A549 (cell line): ENCODE measurements at regions not wholly inside any gene's neighbourhood (a gene's known extent, or its start where the extent isn't known, plus 50 kb on each side); places are given as distances from the start of the nearest gene placed in this dataset.
"Not testable (repeated sequence)": the region's sequence is repeated elsewhere in the genome, so short reads cannot be mapped to it uniquely, and the experiment has no call there.

Experiments used
- CTCF ChIP-seq: fragments of >200 bp; sonication (Bioruptor Twin); formaldehyde crosslinking; IDR thresholded peaks from 3 replicates; pipeline ENCODE4 v1.5.1; 2016
- HDAC2 ChIP-seq: fragments of 200-600 bp; sonication (generic); IDR thresholded peaks from 2 replicates; pipeline ENCODE4 v1.6.1; 2016
- NR3C1 ChIP-seq: fragments of >200 bp; sonication (Bioruptor Twin); formaldehyde crosslinking; IDR thresholded peaks from 3 replicates; pipeline ENCODE4 v1.6.1; 2017
- POLR2A ChIP-seq: IDR thresholded peaks from 2 replicates; pipeline ENCODE4 v1.6.1; 2012; ENCODE audit warnings: mild to moderate bottlenecking, low read length
- RAD21 ChIP-seq, 2 experiments: fragments of >200 bp in 1 of 2; sonication (Bioruptor Twin) in 1 of 2; formaldehyde crosslinking in 1 of 2; IDR thresholded peaks in 1 of 2; conservative IDR thresholded peaks in 1 of 2; 2 replicates in 1 of 2; 3 replicates in 1 of 2; pipeline ENCODE4 v1.6.1; 2012 to 2018; ENCODE audit warnings: inconsistent platforms in 1 of 2

DNA sequence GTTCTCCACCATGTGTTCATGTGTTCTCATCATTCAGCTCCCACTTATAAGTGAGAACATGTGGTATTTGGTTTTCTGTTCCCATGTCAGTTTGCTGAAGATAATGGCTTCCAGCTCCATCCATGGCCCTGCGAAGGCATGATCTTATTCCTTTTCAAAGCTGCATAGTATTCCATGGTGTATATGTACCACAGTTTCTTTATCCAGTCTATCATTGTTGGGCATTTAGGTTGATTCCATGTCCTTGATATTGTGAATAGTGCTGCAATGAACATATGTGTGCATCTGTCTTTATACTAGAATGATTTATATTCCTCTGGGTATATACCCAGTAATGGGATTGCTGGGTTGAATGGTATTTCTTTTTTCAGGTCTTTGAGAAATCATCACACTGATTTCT lies 57.6 kb upstream of the MAGI2 start:
- not testable (repeated sequence) for TF ChIP-seq CTCF; HDAC2; POLR2A; NR3C1; RAD21 (conservative IDR thresholded peaks at IDR 0.05 in 1 of 2, IDR thresholded peaks at IDR 0.05 in 1 of 2)
